ENCODE measurements at regions not wholly inside any gene's neighbourhood (a gene's known extent, or its start where the extent isn't known, plus 50 kb on each side); places are given as distances from the start of the nearest gene placed in this dataset.

DNA sequence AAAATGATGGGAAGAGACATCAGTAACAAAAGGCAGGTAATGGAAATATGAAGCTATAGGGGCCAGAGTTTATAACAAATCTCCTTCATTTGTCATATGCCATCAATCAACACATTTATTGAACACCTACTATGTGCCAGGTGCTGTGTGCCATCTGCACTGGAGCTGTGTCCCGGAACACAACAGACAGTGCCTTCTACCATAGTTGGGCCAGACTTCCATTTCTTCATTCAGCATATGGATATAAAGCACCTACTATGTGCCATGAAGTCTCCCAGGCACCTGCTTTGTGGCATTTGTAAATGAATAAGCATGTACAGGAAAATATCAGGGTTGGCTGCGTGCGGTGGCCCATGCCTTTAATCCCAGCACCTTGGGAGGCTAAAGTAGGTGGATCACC, 112.5 kb upstream of the ERCC6L2 start:
- POLR2A ChIA-PET, result no interaction called here

DNA sequence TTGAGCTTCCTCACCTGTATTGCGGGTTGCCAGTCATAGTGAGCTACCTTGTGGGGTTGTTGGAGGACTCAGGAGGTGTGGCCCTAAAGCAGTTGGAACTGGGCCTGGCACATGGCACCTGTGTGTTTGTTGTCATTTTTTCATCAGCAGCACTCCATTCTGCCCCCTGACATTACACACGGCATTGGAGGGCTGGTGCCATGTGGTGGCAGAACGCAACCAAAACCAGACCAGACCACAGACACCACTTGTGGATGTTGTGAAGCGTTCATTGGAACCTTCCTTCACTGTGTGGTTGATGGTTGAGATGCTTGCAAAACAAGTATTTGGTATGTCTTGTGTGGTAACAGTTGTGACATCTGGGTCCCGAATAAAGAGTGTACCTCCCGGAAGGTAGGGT, 113.2 kb upstream of the ERCC6L2 start:
- FAIRE-seq, result no peak
- 75% methylated on average over 6 of the region's 6 CpGs for WGBS (ENCODE audit: low lambda C conversion rate)
- H3K27me3 ChIP-seq (ENCODE audit: control insufficient read depth in 1 of 2, insufficient read depth in 2 of 2, low read length in 2 of 2), result no peaks in the 10 kb centered on the region

More for the DNA sequence above, 112.5 kb upstream of the ERCC6L2 start:
- intact Hi-C loops (cut with micrococcal nuclease; ENCODE audit: unreplicated experiment), result no loop called here
- Histone ChIP-seq H3K27me3 (ENCODE audit: control insufficient read depth in 1 of 2, insufficient read depth in 2 of 2, low read length in 2 of 2) (no peaks in the 10 kb centered on the region), H3K27ac (ENCODE audit: extremely low read length, insufficient read depth, low read length) (no peak overlapping the region), H3K79me2 (ENCODE audit: insufficient read depth, low read length) (no peaks in the 10 kb centered on the region), H4K20me1 (ENCODE audit: insufficient read depth, low read length) (no peaks in the 10 kb centered on the region), H2AFZ (ENCODE audit: low read length) (no peak overlapping the region), H3K36me3 (replicated peaks in 1 of 2; ENCODE audit: control insufficient read depth in 1 of 2, insufficient read depth in 2 of 2, low read length in 2 of 2) (no peaks in the 10 kb centered on the region), H3K9me3 (ENCODE audit: low read length) (no peaks in the 10 kb centered on the region), H3K4me2 (ENCODE audit: low read depth, low read length) (no peak overlapping the region), H3K4me3 (replicated peaks in 1 of 3; ENCODE audit: insufficient read depth in 1 of 3, low read depth in 2 of 3, low read length in 3 of 3) (no peak overlapping the region), H3K9ac (ENCODE audit: insufficient read depth, low read depth, low read length) (no peak overlapping the region), H3K4me1 (ENCODE audit: insufficient read depth, low read length) (peaks cover 21% of the 10 kb centered on the region)
- ATAC-seq (no peak), FAIRE-seq (no peak), DNase-seq (ENCODE audit: low spot score) (no peak)
- CTCF ChIA-PET (ENCODE audit: low intra/inter-chr PET ratio, low total read pairs), result no interaction called here
- BruUV-seq (replicated peaks), result no TSS peak
- 83% methylated on average over 3 of the region's 3 CpGs for WGBS (ENCODE audit: low lambda C conversion rate)
- in situ Hi-C loops (cut with HindIII; ENCODE audit: extremely low pct_ligation_motif_present, low pct_unique_long_range_greater_than_20kb), result no loop called here
- peak; percentile 93 for TF ChIP-seq ZKSCAN1 (IDR thresholded peaks at IDR 0.05; ENCODE audit: low read length)
- TF ChIP-seq REXO4 (CRISPR knock-in tag; IDR thresholded peaks at IDR 0.05; ENCODE audit: borderline replicate concordance), result no peak

More for the DNA sequence above, 113.2 kb upstream of the ERCC6L2 start:
- intact Hi-C loops (cut with micrococcal nuclease; ENCODE audit: unreplicated experiment) (no loop called here), in situ Hi-C loops (cut with HindIII; ENCODE audit: extremely low pct_ligation_motif_present, low pct_unique_long_range_greater_than_20kb) (no loop called here)
- Histone ChIP-seq H2AFZ (ENCODE audit: low read length) (peak overlapping the region; percentile 15), H3K36me3 (replicated peaks in 1 of 2; ENCODE audit: control insufficient read depth in 1 of 2, insufficient read depth in 2 of 2, low read length in 2 of 2) (no peaks in the 10 kb centered on the region), H3K9me3 (ENCODE audit: low read length) (no peaks in the 10 kb centered on the region), H4K20me1 (ENCODE audit: insufficient read depth, low read length) (no peaks in the 10 kb centered on the region), H3K4me3 (replicated peaks in 1 of 3; ENCODE audit: insufficient read depth in 1 of 3, low read depth in 2 of 3, low read length in 3 of 3) (no peak overlapping the region), H3K4me2 (ENCODE audit: low read depth, low read length) (no peak overlapping the region), H3K4me1 (ENCODE audit: insufficient read depth, low read length) (peaks cover 24% of the 10 kb centered on the region), H3K79me2 (ENCODE audit: insufficient read depth, low read length) (no peaks in the 10 kb centered on the region), H3K9ac (ENCODE audit: insufficient read depth, low read depth, low read length) (no peak overlapping the region), H3K27ac (ENCODE audit: extremely low read length, insufficient read depth, low read length) (no peak overlapping the region)
- POLR2A ChIA-PET, result interaction anchor here (1.0 kb wide), 1 partner anchor 113 kb away, joined by 3 read pairs; the partner anchor contains the start of gene ERCC6L2
- CTCF ChIA-PET (ENCODE audit: low intra/inter-chr PET ratio, low total read pairs), result no interaction called here
- ATAC-seq, result no peak
- no TSS peak for BruUV-seq (replicated peaks)
- TF ChIP-seq NR2F1 (CRISPR knock-in tag; IDR thresholded peaks at IDR 0.05) (no peak), ZNF230 (CRISPR knock-in tag; IDR thresholded peaks at IDR 0.05) (no peak), ZMYM4 (CRISPR knock-in tag; IDR thresholded peaks at IDR 0.05) (no peak), ZNF607 (CRISPR knock-in tag; IDR thresholded peaks at IDR 0.05; ENCODE audit: borderline replicate concordance) (no peak), ZSCAN31 (CRISPR knock-in tag; IDR thresholded peaks at IDR 0.05; ENCODE audit: low read depth) (no peak), KLF16 (CRISPR knock-in tag; IDR thresholded peaks at IDR 0.05) (no peak), RBAK (CRISPR knock-in tag; IDR thresholded peaks at IDR 0.05) (no peak), NFKB2 (CRISPR knock-in tag; IDR thresholded peaks at IDR 0.05; ENCODE audit: borderline replicate concordance) (no peak), PAWR (CRISPR knock-in tag; IDR thresholded peaks at IDR 0.05; ENCODE audit: borderline replicate concordance) (no peak)
- TF ChIP-seq, protein P1, sequence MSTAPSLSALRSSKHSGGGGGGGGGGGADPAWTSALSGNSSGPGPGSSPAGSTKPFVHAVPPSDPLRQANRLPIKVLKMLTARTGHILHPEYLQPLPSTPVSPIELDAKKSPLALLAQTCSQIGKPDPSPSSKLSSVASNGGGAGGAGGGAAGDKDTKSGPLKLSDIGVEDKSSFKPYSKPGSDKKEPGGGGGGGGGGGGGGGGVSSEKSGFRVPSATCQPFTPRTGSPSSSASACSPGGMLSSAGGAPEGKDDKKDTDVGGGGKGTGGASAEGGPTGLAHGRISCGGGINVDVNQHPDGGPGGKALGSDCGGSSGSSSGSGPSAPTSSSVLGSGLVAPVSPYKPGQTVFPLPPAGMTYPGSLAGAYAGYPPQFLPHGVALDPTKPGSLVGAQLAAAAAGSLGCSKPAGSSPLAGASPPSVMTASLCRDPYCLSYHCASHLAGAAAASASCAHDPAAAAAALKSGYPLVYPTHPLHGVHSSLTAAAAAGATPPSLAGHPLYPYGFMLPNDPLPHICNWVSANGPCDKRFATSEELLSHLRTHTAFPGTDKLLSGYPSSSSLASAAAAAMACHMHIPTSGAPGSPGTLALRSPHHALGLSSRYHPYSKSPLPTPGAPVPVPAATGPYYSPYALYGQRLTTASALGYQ (CRISPR knock-in tag; IDR thresholded peaks at IDR 0.05), result no peak
- TF ChIP-seq, protein P2, sequence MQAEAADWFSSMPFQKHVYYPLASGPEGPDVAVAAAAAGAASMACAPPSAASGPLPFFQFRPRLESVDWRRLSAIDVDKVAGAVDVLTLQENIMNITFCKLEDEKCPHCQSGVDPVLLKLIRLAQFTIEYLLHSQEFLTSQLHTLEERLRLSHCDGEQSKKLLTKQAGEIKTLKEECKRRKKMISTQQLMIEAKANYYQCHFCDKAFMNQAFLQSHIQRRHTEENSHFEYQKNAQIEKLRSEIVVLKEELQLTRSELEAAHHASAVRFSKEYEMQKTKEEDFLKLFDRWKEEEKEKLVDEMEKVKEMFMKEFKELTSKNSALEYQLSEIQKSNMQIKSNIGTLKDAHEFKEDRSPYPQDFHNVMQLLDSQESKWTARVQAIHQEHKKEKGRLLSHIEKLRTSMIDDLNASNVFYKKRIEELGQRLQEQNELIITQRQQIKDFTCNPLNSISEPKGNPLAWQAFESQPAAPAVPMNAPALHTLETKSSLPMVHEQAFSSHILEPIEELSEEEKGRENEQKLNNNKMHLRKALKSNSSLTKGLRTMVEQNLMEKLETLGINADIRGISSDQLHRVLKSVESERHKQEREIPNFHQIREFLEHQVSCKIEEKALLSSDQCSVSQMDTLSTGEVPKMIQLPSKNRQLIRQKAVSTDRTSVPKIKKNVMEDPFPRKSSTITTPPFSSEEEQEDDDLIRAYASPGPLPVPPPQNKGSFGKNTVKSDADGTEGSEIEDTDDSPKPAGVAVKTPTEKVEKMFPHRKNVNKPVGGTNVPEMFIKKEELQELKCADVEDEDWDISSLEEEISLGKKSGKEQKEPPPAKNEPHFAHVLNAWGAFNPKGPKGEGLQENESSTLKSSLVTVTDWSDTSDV (CRISPR knock-in tag; IDR thresholded peaks at IDR 0.05), result no peak
- DNase-seq (ENCODE audit: low spot score), result no peak

Data from HepG2 (cell line).